Erythroblast (primary cell): ENCODE measurements at regions not wholly inside any gene's neighbourhood (a gene's known extent, or its start where the extent isn't known, plus 50 kb on each side); places are given as distances from the start of the nearest gene placed in this dataset.
"Not testable (repeated sequence)": the region's sequence is repeated elsewhere in the genome, so short reads cannot be mapped to it uniquely, and the experiment has no call there.

ENCODE experiments used
- DNase-seq, 2 experiments: peaks; one replicate each; lab custom pipeline; 2025; lab: John Stamatoyannopoulos, UW
- GATA1 ChIP-seq: IDR thresholded peaks from 2 replicates; pipeline ENCODE4 v1.6.1; 2011; ENCODE audit warnings: low read depth, mild to moderate bottlenecking, control low read depth, low read length, moderate library complexity
- POLR2A ChIP-seq: IDR thresholded peaks from 2 replicates; pipeline ENCODE4 v1.6.1; 2011; ENCODE audit warnings: mild to moderate bottlenecking, low read length

- no peak for DNase-seq
- TF ChIP-seq GATA1 (no peak), POLR2A (no peak)
These were observed 175.5 kb downstream of the OR2B2 start for GRCh38 chr6:27736686-27737085.

GRCh38 chr6:27728442-27728841 lies 183.8 kb downstream of the OR2B2 start:
- TF ChIP-seq POLR2A (no peak), GATA1 (no peak)
- no peak for DNase-seq

DNA sequence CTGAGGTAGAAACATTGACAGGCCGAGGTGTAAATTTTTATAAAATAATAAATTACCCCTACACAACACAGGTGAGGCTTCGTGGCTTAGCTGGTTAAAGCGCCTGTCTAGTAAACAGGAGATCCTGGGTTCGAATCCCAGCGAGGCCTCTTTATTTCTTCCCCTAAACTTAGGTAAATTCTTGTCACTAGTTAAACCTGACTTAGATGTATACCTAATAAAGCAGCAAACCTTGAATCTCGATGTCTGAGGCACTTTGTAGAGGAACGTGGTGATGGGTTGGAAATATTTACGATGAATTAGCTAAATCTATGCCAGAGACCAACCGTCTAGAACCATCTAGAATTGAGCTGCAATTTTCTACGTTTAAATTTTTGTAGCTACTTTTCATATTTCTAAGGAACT lies 185.6 kb downstream of the OR2B2 start:
- no peak for TF ChIP-seq POLR2A
- no peak for DNase-seq

DNA sequence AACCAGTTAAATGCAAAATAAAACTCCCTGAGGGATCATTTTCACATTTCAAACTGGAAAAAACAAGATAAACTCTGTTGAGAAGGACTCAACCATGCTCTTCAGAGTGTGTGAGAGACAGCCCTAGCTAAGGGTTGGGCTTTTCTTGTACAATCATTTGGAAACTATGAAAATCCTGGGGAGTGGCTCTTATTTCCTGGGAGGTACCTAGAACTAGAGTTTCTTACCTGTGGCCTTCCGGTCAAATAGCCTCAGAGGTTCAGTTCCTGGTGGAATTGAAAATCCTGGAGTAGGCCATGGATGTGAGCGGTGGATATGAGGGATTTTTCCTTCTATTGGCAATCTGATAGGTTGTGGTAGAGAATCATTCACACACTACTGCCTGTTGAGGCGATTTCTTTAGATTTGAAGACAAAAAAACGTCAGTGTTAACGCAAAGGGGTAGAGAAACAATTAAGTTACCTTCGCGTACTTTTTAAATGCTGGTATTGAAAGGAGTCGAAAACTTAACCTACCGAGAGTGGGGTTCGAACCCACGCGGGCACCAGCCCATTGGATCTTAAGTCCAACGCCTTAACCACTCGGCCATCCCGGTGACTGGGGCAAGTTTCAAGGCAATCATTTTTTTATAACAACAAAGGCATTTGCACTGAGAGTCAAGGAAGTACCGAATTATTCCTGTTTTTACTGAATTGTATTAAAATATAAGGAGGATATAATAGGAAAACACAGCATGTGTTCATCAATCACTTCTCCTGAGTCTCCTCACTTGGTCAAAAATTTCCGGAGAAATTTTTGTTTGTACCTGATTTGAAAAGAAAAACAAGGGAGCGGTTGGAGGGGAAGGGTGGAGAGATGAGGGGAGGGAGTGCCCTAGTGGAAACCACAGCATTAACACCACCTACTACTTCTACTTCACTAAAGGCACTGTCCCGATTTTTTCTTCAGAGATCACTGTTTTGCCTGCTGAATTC lies 191.3 kb downstream of the OR2B2 start:
- DNase-seq = peak; percentile 31 to 39
- no peak for TF ChIP-seq POLR2A
- TF ChIP-seq GATA1 = no peak

GRCh38 chr6:27719039-27719438 lies 193.2 kb downstream of the OR2B2 start:
- DNase-seq = not testable (repeated sequence)

DNA sequence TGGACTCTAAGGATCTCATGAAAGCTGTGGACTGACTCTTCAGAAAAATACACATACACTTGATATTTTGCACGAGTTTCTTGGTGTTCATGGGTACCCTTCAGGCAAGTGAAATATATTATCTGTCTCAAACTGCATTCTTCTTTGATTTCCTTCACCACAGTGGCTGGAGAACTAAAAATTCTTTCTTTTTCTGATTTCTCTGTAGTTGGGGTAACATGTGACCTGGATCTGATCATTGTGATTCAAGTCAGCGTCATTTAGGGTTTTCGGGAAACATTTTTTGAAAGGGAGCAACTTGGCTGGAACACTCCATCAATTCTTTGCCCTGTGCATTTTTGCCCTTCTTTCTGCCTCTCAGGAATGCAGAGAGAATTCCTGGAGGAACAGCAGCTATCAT lies 205.8 kb downstream of the OR2B2 start:
- TF ChIP-seq POLR2A (no peak), GATA1 (no peak)
- DNase-seq = no peak

- DNase-seq = no peak
- TF ChIP-seq POLR2A (no peak), GATA1 (no peak)
These were observed 211.9 kb downstream of the OR2B2 start for GRCh38 chr6:27700337-27700736.

DNA sequence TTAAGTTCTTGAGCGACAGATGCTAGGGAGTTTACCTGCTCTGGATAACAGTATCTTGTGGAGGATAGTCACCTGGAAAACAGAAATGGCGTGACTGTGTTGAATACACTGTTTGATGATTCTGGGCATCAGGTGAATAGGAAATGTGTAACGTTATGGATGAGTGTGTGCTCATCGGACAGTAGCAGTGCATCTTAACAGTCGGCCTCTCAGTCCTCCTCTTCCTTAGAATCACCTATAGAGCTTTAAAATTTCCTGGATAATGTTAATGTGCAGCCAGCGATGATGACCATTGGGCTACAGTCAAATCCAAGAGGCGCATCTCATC lies 217.7 kb downstream of the OR2B2 start:
- TF ChIP-seq POLR2A (no peak), GATA1 (no peak)
- DNase-seq = no peak

DNA sequence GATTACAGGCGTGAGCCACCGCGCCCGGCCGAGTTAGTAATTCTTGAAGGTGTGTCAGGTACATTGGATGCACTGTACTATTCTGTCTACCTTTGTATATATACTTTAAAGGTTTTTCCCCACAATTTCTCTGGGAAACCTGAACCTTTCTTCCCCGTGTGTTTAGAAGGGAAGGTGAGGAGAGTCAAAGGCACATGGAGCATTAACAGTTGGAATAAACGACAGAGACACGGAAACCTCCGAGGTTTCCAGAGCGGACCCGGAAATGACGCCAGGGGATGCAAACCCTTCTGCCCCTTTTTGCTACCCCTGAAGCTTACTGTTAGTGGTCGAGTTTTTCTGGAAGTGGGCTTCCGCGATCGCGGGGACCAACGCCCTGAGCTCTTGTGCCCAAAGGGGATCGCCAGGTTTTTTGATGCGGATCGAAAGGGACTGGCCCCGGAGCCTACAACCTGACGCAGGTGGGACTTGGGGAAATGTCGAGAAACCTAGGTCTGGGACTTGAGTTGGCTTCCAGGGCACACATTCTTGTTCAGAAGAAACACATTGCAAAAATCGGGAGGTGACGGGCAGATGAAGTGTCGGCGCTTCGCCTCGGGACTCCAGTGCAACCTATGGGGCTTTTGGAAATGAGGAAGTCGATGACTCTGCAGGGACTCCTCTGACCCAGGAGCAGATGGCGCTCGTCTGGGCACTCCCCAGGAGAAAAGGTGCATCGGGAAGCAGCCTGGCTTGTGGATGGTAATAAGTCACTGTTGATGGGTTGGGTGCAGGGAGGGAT lies 218.2 kb downstream of the OR2B2 start:
- DNase-seq = peak; percentile 51 to 56
- TF ChIP-seq GATA1 (no peak), POLR2A (peak; percentile 42)

DNA sequence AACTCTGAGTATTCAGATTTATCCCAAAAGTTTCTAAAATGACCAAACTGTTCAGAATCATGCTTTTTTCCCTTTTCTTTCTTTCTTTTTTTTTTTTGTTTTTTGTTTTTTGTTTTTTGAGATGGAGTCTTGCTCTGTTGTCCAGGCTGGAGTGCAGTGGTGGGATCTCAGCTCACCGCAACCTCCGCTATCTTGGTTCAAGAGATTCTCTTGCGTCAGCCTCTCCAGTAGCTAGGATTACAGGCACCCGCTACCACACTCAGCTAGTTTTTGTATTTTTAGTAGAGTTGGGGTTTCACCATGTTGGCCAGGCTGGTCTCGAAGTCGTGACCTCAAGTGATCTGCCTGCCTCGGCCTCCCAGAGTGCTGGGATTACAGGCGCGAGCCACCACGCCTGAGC lies 219.2 kb upstream of the ZNF184 start:
- DNase-seq = not testable (repeated sequence)

- DNase-seq = peak; percentile 90 to 93
- TF ChIP-seq POLR2A (no peak), GATA1 (no peak)
These were observed 215.2 kb upstream of the ZNF184 start for GRCh38 chr6:27688014-27688586.

GRCh38 chr6:27687154-27688013 lies 214.5 kb upstream of the ZNF184 start:
- peak; percentile 86 for DNase-seq
- TF ChIP-seq POLR2A = no peak
- TF ChIP-seq GATA1 = no peak

- no peak for DNase-seq
- TF ChIP-seq POLR2A (no peak), GATA1 (no peak)
These were observed 212.4 kb upstream of the ZNF184 start for GRCh38 chr6:27685279-27685678.
